Osteocyte (in vitro differentiated cells): ENCODE measurements at regions not wholly inside any gene's neighbourhood (a gene's known extent, or its start where the extent isn't known, plus 50 kb on each side); places are given as distances from the start of the nearest gene placed in this dataset.
A peak's percentile ranks its signal among the peaks of the same experiment; 100 is the strongest.

ENCODE experiments used
- DNase-seq: peaks from one replicate; pipeline ENCODE4 v3.0.0; 2021; ENCODE audit warnings: mixed read lengths; ENCODE audit not compliant: unreplicated experiment; ENCODE audit errors: extremely low spot score
- H3K27ac Mint-ChIP-seq: one replicate; pipeline ENCODE4 v1.8.0; 2021; ENCODE audit warnings: mild to moderate bottlenecking, mixed read lengths; ENCODE audit not compliant: unreplicated experiment
- H3K27me3 Mint-ChIP-seq: one replicate; pipeline ENCODE4 v1.8.0; 2021; ENCODE audit warnings: mixed read lengths; ENCODE audit not compliant: unreplicated experiment
- H3K36me3 Mint-ChIP-seq: one replicate; pipeline ENCODE4 v1.8.0; 2021; ENCODE audit warnings: mixed read lengths; ENCODE audit not compliant: unreplicated experiment
- H3K4me1 Mint-ChIP-seq: one replicate; pipeline ENCODE4 v1.8.0; 2021; ENCODE audit warnings: mixed read lengths; ENCODE audit not compliant: unreplicated experiment
- H3K4me3 Mint-ChIP-seq: one replicate; pipeline ENCODE4 v1.8.0; 2021; ENCODE audit warnings: mild to moderate bottlenecking, moderate library complexity, mixed read lengths; ENCODE audit not compliant: unreplicated experiment
- H3K9me3 Mint-ChIP-seq: one replicate; pipeline ENCODE4 v1.8.0; 2021; ENCODE audit warnings: mixed read lengths; ENCODE audit not compliant: unreplicated experiment
- CTCF ChIP-seq: fragments of 200-600 bp; sonication (generic); IDR thresholded peaks from 2 replicates; pipeline ENCODE4 v1.5.0; 2021; ENCODE audit warnings: antibody characterized with exemption, mild to moderate bottlenecking, moderate library complexity

DNA sequence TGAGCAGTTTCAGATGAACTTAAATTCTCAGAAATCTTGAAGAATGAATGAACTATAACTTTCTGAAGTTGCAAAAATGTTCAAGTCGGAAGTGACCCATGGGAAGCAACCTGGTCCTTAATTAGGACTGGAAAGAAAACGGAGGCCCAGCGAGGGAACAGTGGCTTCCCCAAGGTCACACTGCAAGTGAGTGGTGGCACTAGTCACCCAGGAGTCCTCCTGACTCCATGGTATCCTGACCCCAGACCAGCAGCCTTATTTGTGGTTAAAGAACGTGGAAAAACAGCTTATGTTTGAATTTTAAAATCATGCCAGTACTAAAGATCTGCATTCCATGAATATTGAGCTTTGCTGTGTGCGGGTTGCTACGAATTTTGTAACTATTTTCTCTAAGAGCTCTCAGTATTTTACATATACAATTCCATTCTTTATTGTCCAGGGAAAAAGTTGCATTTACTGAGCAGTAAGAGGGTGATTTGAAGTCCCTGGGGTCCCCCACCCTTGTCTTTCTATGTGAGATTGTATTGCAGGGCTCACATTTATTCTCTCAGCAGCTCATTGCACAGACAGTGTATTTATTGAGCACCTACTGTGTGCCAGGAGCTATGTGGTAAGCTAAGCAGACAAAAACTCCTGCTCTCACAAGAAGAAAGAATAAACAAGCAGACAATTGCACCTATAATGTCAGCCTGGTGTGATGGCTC is 61.6 kb upstream of the ATP5PO start:
- H3K27ac Mint-ChIP-seq: peak overlapping the region; percentile 97
- no peaks in the 10 kb centered on the region for H3K27me3 Mint-ChIP-seq
- no peak for TF ChIP-seq CTCF
- H3K9me3 Mint-ChIP-seq: no peaks in the 10 kb centered on the region
- no peaks in the 10 kb centered on the region for H3K36me3 Mint-ChIP-seq
- H3K4me3 Mint-ChIP-seq: peak overlapping the region; percentile 0
- DNase-seq: peak; percentile 30
- H3K4me1 Mint-ChIP-seq: peaks cover 39% of the 10 kb centered on the region

- peak overlapping the region; percentile 97 for H3K27ac Mint-ChIP-seq
- no peaks in the 10 kb centered on the region for H3K27me3 Mint-ChIP-seq
- peak overlapping the region; percentile 31 for H3K4me3 Mint-ChIP-seq
- no peaks in the 10 kb centered on the region for H3K9me3 Mint-ChIP-seq
- no peaks in the 10 kb centered on the region for H3K36me3 Mint-ChIP-seq
- H3K4me1 Mint-ChIP-seq: peaks cover 47% of the 10 kb centered on the region
- peak; percentile 80 for DNase-seq
- no peak for TF ChIP-seq CTCF
Measured at GRCh38 chr21:33976082-33977016, 60.7 kb upstream of the ATP5PO start.

GRCh38 chr21:33975548-33976081 is 60.0 kb upstream of the ATP5PO start:
- Mint-ChIP-seq H3K27me3 (no peaks in the 10 kb centered on the region), H3K36me3 (no peaks in the 10 kb centered on the region), H3K27ac (peak overlapping the region; percentile 97), H3K4me3 (peak overlapping the region; percentile 31), H3K4me1 (peaks cover 52% of the 10 kb centered on the region), H3K9me3 (no peaks in the 10 kb centered on the region)
- no peak for TF ChIP-seq CTCF
- peak; percentile 75 for DNase-seq

- H3K4me1 Mint-ChIP-seq: peaks cover 58% of the 10 kb centered on the region
- peak overlapping the region; percentile 57 for H3K27ac Mint-ChIP-seq
Measured at GRCh38 chr21:33974513-33975468, 59.2 kb upstream of the ATP5PO start.

More at GRCh38 chr21:33974513-33975468, 59.2 kb upstream of the ATP5PO start:
- H3K4me3 Mint-ChIP-seq: no peak overlapping the region
- peak; percentile 2 for DNase-seq
- no peaks in the 10 kb centered on the region for H3K9me3 Mint-ChIP-seq
- H3K36me3 Mint-ChIP-seq: no peaks in the 10 kb centered on the region
- H3K27me3 Mint-ChIP-seq: no peaks in the 10 kb centered on the region
- TF ChIP-seq CTCF: no peak
